NCI-H2227 treated with DMSO at 0.1 percent for 48 hours (cell line): ENCODE measurements at regions not wholly inside any gene's neighbourhood (a gene's known extent, or its start where the extent isn't known, plus 50 kb on each side); places are given as distances from the start of the nearest gene placed in this dataset.

Experiments
- DNase-seq: peaks from one replicate; lab custom pipeline; 2025; lab: John Stamatoyannopoulos, UW

DNA sequence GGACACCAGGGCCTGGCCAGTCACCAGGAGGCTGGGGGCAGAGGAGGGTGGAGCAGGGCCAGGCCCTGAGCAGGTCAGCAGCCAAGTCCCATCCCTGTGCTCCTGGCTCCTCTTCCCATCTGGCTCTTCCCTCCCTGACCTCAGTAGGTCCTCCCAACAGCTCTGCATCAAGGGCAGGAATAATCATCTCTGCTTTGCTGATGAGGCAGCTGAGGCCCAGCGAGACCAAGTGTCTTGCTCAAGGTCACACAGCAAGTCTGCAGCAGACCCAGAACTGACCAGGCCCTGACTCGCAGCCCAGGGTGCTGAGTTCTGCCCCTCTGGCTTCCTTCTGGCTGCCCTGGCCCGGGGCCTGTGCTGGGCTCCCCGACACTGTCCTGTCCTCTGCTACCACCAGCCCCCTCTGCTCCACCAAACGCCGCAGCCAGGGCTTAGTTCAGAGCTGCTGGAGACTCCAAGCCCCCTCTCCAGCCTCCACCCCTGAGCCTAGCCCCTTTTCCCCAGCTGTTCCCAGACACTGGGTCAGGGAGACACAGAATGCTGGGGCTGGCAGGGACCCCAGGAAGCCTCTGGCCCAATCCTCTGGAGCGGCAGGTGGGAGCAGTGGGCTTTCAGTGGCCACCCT, 224.9 kb downstream of the PTPRU start:
- no peak for DNase-seq

DNA sequence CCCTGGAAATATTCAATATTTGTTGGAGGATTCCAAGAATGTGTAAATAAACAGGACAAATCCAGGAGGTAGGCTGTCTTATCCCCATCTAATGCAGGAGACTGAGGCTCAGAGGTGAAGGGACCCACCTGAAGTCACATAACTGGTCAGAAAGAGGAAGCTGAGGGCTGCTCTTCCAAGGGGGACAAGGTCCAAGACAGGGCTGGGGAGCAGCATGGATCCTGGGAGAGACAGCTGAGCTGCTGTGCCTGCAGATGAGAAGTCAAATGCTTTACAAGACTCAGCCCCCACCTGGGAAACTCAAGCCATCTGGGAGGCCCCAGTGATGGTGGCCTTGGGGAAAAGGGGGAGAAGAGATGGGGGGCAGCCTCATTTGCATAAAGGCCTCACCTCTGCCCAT, 224.4 kb downstream of the PTPRU start:
- no peak for DNase-seq

DNA sequence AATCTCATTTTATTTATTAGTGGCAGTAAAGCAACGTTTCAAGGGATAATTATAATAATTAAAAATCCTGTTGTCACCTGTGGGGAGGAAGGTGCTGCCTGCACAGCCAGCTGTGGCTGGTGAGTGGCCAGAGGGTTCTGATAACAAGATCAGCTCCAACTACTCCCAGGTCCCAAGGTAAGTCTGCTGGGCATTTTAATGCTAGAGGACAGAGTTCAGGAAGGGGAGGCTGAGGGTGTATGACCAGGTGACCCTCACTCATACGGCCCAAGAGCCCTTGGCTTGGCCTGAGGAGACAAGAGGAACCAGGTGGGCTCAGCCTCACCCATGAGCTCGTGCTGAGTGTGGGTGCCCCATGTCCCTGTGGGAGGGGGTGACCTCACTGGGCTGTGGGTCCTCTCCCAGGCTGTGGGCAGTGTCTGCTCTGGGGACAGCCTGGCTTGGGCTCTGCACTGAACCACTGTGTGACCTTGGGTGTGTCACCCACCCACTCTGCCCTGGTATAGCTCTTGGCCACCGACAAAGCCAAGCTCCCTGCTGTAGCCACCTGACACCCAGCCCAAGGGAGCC, 223.8 kb downstream of the PTPRU start:
- DNase-seq = no peak

- no peak for DNase-seq
Observed at GRCh38 chr1:29459620-29459945, 223.3 kb downstream of the PTPRU start.

GRCh38 chr1:29458737-29459619, 222.7 kb downstream of the PTPRU start:
- DNase-seq = no peak

- no peak for DNase-seq
Observed at GRCh38 chr1:29457496-29458368, 221.4 kb downstream of the PTPRU start.

- no peak for DNase-seq
Observed at GRCh38 chr1:29456685-29457435, 220.5 kb downstream of the PTPRU start.

GRCh38 chr1:29455781-29456180, 219.5 kb downstream of the PTPRU start:
- no peak for DNase-seq

DNA sequence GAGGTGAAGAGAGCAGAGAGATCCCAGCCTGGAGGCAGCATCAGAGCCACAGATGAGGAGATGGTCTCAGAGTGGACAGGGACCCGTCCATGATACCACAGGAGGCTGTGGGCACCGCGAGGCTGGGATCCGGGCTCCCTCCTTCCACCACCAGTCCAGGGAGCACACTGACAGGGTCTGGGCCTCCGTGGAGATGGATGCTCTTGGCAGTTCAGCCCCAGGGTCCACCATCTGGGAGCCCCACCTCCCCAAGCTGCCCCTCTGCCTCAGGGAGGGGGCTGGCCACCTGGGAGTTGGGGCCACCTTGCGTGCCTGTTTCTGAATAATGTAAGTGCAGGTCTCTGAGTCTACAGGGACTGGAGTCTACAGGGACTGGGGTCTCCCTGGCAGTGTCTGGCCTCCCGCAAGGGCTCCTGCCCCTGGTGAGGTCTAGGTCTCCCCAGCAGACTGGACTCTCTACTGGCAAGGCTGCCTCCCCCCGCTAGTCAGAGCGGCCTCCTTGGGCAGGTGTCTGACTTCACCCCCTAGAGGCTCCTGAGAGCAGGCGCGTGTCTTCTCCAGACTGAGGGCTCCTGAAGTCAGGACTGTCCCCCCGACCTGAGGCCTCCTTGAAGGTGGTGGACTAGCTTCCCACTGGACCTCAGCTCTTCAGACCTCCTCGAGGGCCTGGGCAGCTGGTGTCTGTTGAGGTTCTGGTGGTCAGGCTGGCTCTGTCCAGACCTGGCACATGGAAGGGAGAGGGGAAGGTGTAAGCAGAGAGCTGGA, 218.5 kb downstream of the PTPRU start:
- DNase-seq = no peak

- peak; percentile 43 for DNase-seq
Observed at GRCh38 chr1:29453502-29454240, 217.3 kb downstream of the PTPRU start.

DNA sequence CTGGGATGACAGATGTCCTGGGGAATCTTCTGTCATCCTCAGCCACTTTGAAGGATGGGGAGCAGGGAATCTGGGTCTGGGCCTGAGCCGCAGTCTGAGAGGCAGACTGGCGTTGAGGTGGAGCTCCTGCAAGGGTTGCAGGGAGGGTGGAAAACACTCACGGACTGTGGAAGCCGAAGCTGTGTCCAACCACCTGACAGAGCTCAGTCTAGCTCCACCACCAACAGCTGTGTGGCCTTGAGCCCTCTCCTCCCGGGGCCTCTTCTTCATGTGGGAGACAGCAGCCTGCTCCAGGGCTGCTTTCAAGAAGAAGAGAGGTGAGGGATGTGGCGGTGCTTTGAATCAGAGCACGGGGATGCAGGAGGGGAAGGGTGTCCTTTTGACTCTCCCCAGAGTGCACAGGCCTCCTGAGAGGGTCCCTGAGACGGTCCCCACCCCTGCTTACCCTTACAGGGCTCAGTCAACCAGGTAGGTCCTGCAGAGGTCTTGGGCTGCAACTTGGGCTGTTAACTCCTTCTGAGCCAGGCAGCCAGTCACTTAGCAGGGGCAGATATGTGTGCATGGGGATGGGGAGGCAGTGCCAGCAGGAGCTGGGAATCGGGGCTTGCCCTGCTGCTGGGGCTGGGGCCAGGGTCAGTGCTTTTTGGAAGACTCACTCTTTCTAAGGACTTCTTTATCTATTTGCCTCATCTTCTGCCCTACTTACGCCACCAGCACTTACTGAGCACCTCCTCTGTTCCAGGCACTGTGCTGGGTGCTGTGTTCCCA, 216.3 kb downstream of the PTPRU start:
- no peak for DNase-seq

GRCh38 chr1:29451368-29451892, 215.1 kb downstream of the PTPRU start:
- DNase-seq = peak; percentile 36

GRCh38 chr1:29450591-29450990, 214.3 kb downstream of the PTPRU start:
- DNase-seq = peak; percentile 76

DNA sequence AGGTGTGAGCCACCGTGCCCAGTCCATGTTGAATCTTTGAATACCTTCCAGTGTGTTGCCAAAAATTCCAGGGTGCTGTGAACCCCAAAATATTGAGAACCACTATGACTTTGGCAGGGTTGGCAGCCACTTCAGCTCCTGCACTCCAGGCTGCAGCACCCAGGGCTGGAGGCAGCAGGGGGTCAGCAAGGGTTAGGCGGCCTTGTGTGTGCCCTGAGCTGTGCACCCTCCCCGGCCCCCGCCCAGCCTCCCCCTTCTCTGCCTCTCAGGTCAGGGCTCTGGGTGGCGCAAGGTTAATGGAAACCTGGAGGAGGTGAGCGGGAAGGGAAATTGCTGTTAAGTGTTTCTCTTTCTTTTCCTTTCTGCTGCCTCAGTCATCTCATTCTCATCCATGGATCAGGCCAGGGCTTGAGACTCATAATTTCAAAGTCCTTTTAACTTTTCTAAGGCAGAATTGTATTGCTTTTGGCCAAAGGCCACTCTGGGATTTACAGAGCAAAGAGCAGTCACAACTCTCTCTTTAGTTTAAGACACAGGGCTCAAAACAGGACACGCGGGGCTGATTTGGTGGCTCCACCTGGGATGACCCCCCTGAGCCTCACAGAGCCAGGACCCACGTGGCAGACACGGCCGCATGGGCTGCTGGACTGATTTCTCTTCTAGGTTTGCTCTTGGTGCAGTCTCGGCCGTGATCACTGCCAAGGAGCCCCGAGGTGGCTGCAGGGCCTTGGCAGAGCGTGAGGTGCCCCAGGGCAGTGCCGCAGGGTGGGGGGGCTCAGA, 212.3 kb downstream of the PTPRU start:
- DNase-seq = no peak

- no peak for DNase-seq
Observed at GRCh38 chr1:29447368-29447767, 211.0 kb downstream of the PTPRU start.

- DNase-seq = no peak
Observed at GRCh38 chr1:29444782-29445729, 208.7 kb downstream of the PTPRU start.

DNA sequence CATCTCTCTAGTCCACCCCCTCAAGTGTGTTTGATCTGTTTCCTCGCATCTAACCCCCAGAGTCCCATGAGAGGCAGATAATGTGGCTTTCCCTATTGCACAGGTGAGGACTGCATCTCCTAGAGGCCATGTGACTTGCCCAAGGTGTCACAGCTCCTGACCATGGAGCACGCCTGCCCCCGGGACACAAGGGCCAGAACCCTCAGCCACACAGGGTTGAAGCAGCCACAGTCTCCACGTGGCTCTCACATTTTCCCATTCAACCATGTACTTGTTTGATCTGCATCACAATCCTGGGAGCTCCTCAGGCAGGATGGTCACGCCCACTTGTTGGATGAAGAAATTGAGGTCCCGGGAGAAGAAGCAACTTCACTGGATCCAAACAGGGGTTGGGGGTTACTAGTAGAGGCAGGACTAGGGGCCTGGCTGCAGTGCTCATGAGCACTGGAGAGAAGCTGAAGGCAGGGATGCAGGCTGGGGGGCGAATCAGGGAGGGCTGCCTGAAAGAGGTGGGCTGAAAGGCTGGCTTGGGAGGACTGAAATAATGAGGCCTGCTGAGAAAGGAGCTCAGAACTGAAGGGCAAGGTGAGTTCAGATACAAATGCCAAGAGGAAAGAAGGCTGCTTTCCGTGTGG, 207.9 kb downstream of the PTPRU start:
- no peak for DNase-seq
